ENCODE measurements at regions not wholly inside any gene's neighbourhood (a gene's known extent, or its start where the extent isn't known, plus 50 kb on each side); places are given as distances from the start of the nearest gene placed in this dataset.

GRCh38 chr4:188554413-188554812 is 415.2 kb downstream of the TRIML1 start:
- no peak for TF ChIP-seq CTCF (IDR thresholded peaks at IDR 0.05; ENCODE audit: low read length)
- no peak for TF ChIP-seq EZH2 (optimal IDR thresholded peaks at IDR 0.05; ENCODE audit: low read depth, low read length)
- TF ChIP-seq EZH2phosphoT487 (IDR thresholded peaks at IDR 0.05; ENCODE audit: low read length): no peak
